ENCODE measurements at regions not wholly inside any gene's neighbourhood (a gene's known extent, or its start where the extent isn't known, plus 50 kb on each side); places are given as distances from the start of the nearest gene placed in this dataset.

- no peak for DNase-seq
These were observed 365.9 kb downstream of the MMUT start for GRCh38 chr6:49097116-49097515.

- DNase-seq, result no peak
These were observed 374.4 kb downstream of the MMUT start for GRCh38 chr6:49088631-49089030.

- no peak for DNase-seq
These were observed 375.7 kb downstream of the MMUT start for GRCh38 chr6:49087369-49087768.

GRCh38 chr6:49082611-49083010 lies 380.4 kb downstream of the MMUT start:
- no peak for DNase-seq

GRCh38 chr6:49072885-49073620 lies 390.0 kb downstream of the MMUT start:
- DNase-seq, result no peak

GRCh38 chr6:49072146-49072545 lies 390.9 kb downstream of the MMUT start:
- DNase-seq, result no peak

- DNase-seq, result no peak
These were observed 392.6 kb downstream of the MMUT start for GRCh38 chr6:49070411-49070810.

GRCh38 chr6:49054311-49054710 lies 408.7 kb downstream of the MMUT start:
- no peak for DNase-seq

GRCh38 chr6:49052901-49053300 lies 410.2 kb downstream of the MMUT start:
- no peak for DNase-seq

- DNase-seq, result no peak
These were observed 411.8 kb downstream of the MMUT start for GRCh38 chr6:49051281-49051680.

- DNase-seq, result no peak
These were observed 412.5 kb downstream of the MMUT start for GRCh38 chr6:49050584-49050983.

GRCh38 chr6:49038294-49038822 lies 424.7 kb downstream of the MMUT start:
- DNase-seq, result no peak

GRCh38 chr6:49030251-49031020 lies 432.6 kb downstream of the MMUT start:
- no peak for DNase-seq

GRCh38 chr6:49027644-49028043 lies 435.4 kb downstream of the MMUT start:
- no peak for DNase-seq

GRCh38 chr6:49025273-49026240 lies 437.5 kb downstream of the MMUT start:
- no peak for DNase-seq

- DNase-seq, result no peak
These were observed 458.3 kb downstream of the MMUT start for GRCh38 chr6:49004801-49005200.

- no peak for DNase-seq
These were observed 459.7 kb downstream of the MMUT start for GRCh38 chr6:49003348-49003747.

GRCh38 chr6:49001856-49002541 lies 461.1 kb downstream of the MMUT start:
- no peak for DNase-seq

GRCh38 chr6:48998574-48998973 lies 464.5 kb downstream of the MMUT start:
- DNase-seq, result no peak

- no peak for DNase-seq
These were observed 466.5 kb downstream of the MMUT start for GRCh38 chr6:48996461-48997119.

- DNase-seq, result no peak
These were observed 468.2 kb downstream of the MMUT start for GRCh38 chr6:48994811-48995210.

GRCh38 chr6:48990739-48991138 lies 472.3 kb downstream of the MMUT start:
- no peak for DNase-seq

Measured in activated effector memory CD4-positive, alpha-beta T cell treated with anti-CD3 and anti-CD28 coated beads, Interleukin-2, amount 50 U/mL, for 16 hours (primary cell).